C4-2B (cell line): ENCODE measurements at regions not wholly inside any gene's neighbourhood (a gene's known extent, or its start where the extent isn't known, plus 50 kb on each side); places are given as distances from the start of the nearest gene placed in this dataset.

Source experiments
- CTCF ChIP-seq: fragments of 450-650 bp; conservative IDR thresholded peaks from 2 replicates; pipeline ENCODE4 v1.5.1; 2017; ENCODE audit warnings: mild to moderate bottlenecking
- ZFX ChIP-seq: fragments of 450-650 bp; IDR thresholded peaks from 2 replicates; pipeline ENCODE4 v1.6.1; 2017

GRCh38 chr6:115706981-115707380 lies 353.7 kb downstream of the FRK start:
- TF ChIP-seq CTCF = no peak
- TF ChIP-seq ZFX = no peak
